ENCODE measurements at regions not wholly inside any gene's neighbourhood (a gene's known extent, or its start where the extent isn't known, plus 50 kb on each side); places are given as distances from the start of the nearest gene placed in this dataset.
A peak's percentile ranks its signal among the peaks of the same experiment; 100 is the strongest.
"Not testable (repeated sequence)": the region's sequence is repeated elsewhere in the genome, so short reads cannot be mapped to it uniquely, and the experiment has no call there.

GRCh38 chr15:36117296-36117787 is 462.1 kb upstream of the CDIN1 start:
- DNase-seq = no peak

- DNase-seq = no peak
Measured at GRCh38 chr15:36126194-36126593, 453.2 kb upstream of the CDIN1 start.

GRCh38 chr15:36130641-36131310 is 448.6 kb upstream of the CDIN1 start:
- DNase-seq = no peak

- no peak for DNase-seq
Measured at GRCh38 chr15:36133742-36134141, 445.7 kb upstream of the CDIN1 start.

GRCh38 chr15:36136049-36136448 is 443.4 kb upstream of the CDIN1 start:
- DNase-seq = no peak

GRCh38 chr15:36152936-36153335 is 426.5 kb upstream of the CDIN1 start:
- no peak for DNase-seq

- no peak for DNase-seq
Measured at GRCh38 chr15:36156879-36157427, 422.5 kb upstream of the CDIN1 start.

GRCh38 chr15:36160351-36160750 is 419.1 kb upstream of the CDIN1 start:
- DNase-seq = no peak

GRCh38 chr15:36161108-36161507 is 418.3 kb upstream of the CDIN1 start:
- no peak for DNase-seq

GRCh38 chr15:36161771-36162212 is 417.6 kb upstream of the CDIN1 start:
- DNase-seq = no peak

- not testable (repeated sequence) for DNase-seq
Measured at GRCh38 chr15:36163983-36164382, 415.4 kb upstream of the CDIN1 start.

- no peak for DNase-seq
Measured at GRCh38 chr15:36172955-36173354, 406.5 kb upstream of the CDIN1 start.

GRCh38 chr15:36175186-36175740 is 404.2 kb upstream of the CDIN1 start:
- DNase-seq = no peak

GRCh38 chr15:36175741-36176291 is 403.6 kb upstream of the CDIN1 start:
- no peak for DNase-seq

- peak; percentile 95 for DNase-seq
Measured at GRCh38 chr15:36177590-36178302, 401.7 kb upstream of the CDIN1 start.

- DNase-seq = no peak
Measured at GRCh38 chr15:36178303-36178633, 401.2 kb upstream of the CDIN1 start.

- DNase-seq = no peak
Measured at GRCh38 chr15:36183201-36183600, 396.2 kb upstream of the CDIN1 start.

GRCh38 chr15:36185438-36185837 is 394.0 kb upstream of the CDIN1 start:
- no peak for DNase-seq

- DNase-seq = no peak
Measured at GRCh38 chr15:36185845-36186244, 393.6 kb upstream of the CDIN1 start.

GRCh38 chr15:36186376-36186775 is 393.1 kb upstream of the CDIN1 start:
- DNase-seq = no peak

GRCh38 chr15:36191459-36191858 is 388.0 kb upstream of the CDIN1 start:
- DNase-seq = no peak

- not testable (repeated sequence) for DNase-seq
Measured at GRCh38 chr15:36195361-36196007, 383.9 kb upstream of the CDIN1 start.
